ENCODE measurements at regions not wholly inside any gene's neighbourhood (a gene's known extent, or its start where the extent isn't known, plus 50 kb on each side); places are given as distances from the start of the nearest gene placed in this dataset.

- DNase-seq (ENCODE audit: low read depth in 2 of 2) = no peak
These were observed 287.5 kb downstream of the ELAVL2 start for GRCh38 chr9:23538461-23539003.

- DNase-seq (ENCODE audit: low read depth in 2 of 2) = no peak
These were observed 286.7 kb downstream of the ELAVL2 start for GRCh38 chr9:23539311-23539710.

GRCh38 chr9:23541976-23542375 lies 284.1 kb downstream of the ELAVL2 start:
- no peak for DNase-seq (ENCODE audit: low read depth in 2 of 2)

- no peak for DNase-seq (ENCODE audit: low read depth in 2 of 2)
These were observed 283.6 kb downstream of the ELAVL2 start for GRCh38 chr9:23542438-23542837.

GRCh38 chr9:23542927-23543326 lies 283.1 kb downstream of the ELAVL2 start:
- no peak for DNase-seq (ENCODE audit: low read depth in 2 of 2)

- no peak for DNase-seq (ENCODE audit: low read depth in 2 of 2)
These were observed 282.6 kb downstream of the ELAVL2 start for GRCh38 chr9:23543419-23543818.

- no peak for DNase-seq (ENCODE audit: low read depth in 2 of 2)
These were observed 280.3 kb downstream of the ELAVL2 start for GRCh38 chr9:23545728-23546127.

- no peak for DNase-seq (ENCODE audit: low read depth in 2 of 2)
These were observed 274.7 kb downstream of the ELAVL2 start for GRCh38 chr9:23551311-23551721.

GRCh38 chr9:23551929-23552707 lies 273.9 kb downstream of the ELAVL2 start:
- no peak for DNase-seq (ENCODE audit: low read depth in 2 of 2)

GRCh38 chr9:23552876-23553601 lies 273.0 kb downstream of the ELAVL2 start:
- DNase-seq (ENCODE audit: low read depth in 2 of 2) = no peak

GRCh38 chr9:23554686-23555085 lies 271.4 kb downstream of the ELAVL2 start:
- no peak for DNase-seq (ENCODE audit: low read depth in 2 of 2)

GRCh38 chr9:23555851-23556250 lies 270.2 kb downstream of the ELAVL2 start:
- no peak for DNase-seq (ENCODE audit: low read depth in 2 of 2)

- no peak for DNase-seq (ENCODE audit: low read depth in 2 of 2)
These were observed 269.6 kb downstream of the ELAVL2 start for GRCh38 chr9:23556459-23556858.

- peak; percentile 35 for DNase-seq (ENCODE audit: low read depth in 2 of 2)
These were observed 268.4 kb downstream of the ELAVL2 start for GRCh38 chr9:23557689-23558088.

- no peak for DNase-seq (ENCODE audit: low read depth in 2 of 2)
These were observed 266.5 kb downstream of the ELAVL2 start for GRCh38 chr9:23559522-23559921.

GRCh38 chr9:23563517-23563916 lies 262.5 kb downstream of the ELAVL2 start:
- DNase-seq (ENCODE audit: low read depth in 2 of 2) = peak; percentile 52 to 57

- DNase-seq (ENCODE audit: low read depth in 2 of 2) = no peak
These were observed 258.4 kb downstream of the ELAVL2 start for GRCh38 chr9:23567516-23568165.

- no peak for DNase-seq (ENCODE audit: low read depth in 2 of 2)
These were observed 254.5 kb downstream of the ELAVL2 start for GRCh38 chr9:23571414-23572104.

- no peak for DNase-seq (ENCODE audit: low read depth in 2 of 2)
These were observed 252.2 kb downstream of the ELAVL2 start for GRCh38 chr9:23573800-23574199.

GRCh38 chr9:23577611-23578010 lies 248.4 kb downstream of the ELAVL2 start:
- DNase-seq (ENCODE audit: low read depth in 2 of 2) = no peak

- no peak for DNase-seq (ENCODE audit: low read depth in 2 of 2)
These were observed 244.1 kb downstream of the ELAVL2 start for GRCh38 chr9:23581931-23582330.

GRCh38 chr9:23582836-23583235 lies 243.2 kb downstream of the ELAVL2 start:
- no peak for DNase-seq (ENCODE audit: low read depth in 2 of 2)

All from fibroblast of skin of left biceps (primary cell).